Nephron (organoid): ENCODE measurements at regions not wholly inside any gene's neighbourhood (a gene's known extent, or its start where the extent isn't known, plus 50 kb on each side); places are given as distances from the start of the nearest gene placed in this dataset.
A peak's percentile ranks its signal among the peaks of the same experiment; 100 is the strongest.

Experiments
- H3K27ac Mint-ChIP-seq, 3 experiments: 2 replicates each; pipeline ENCODE4 v1.8.0; 2020; ENCODE audit warnings: mixed read lengths in 3 of 3, mild to moderate bottlenecking in 2 of 3, moderate library complexity in 1 of 3
- H3K27me3 Mint-ChIP-seq: 2 replicates; pipeline ENCODE4 v1.8.0; 2021; ENCODE audit warnings: low read depth, mild to moderate bottlenecking, moderate library complexity, mixed read lengths
- H3K36me3 Mint-ChIP-seq: 2 replicates; pipeline ENCODE4 v1.8.0; 2020; ENCODE audit warnings: low read depth, mixed read lengths
- H3K4me1 Mint-ChIP-seq: 2 replicates; pipeline ENCODE4 v1.8.0; 2020; ENCODE audit warnings: mixed read lengths
- H3K4me3 Mint-ChIP-seq, 3 experiments: 2 replicates each; pipeline ENCODE4 v1.8.0; 2020; ENCODE audit warnings: mild to moderate bottlenecking in 3 of 3, mixed read lengths in 3 of 3, moderate library complexity in 2 of 3
- H3K9me3 Mint-ChIP-seq: 2 replicates; pipeline ENCODE4 v1.8.0; 2020; ENCODE audit warnings: mixed read lengths
- CTCF ChIP-seq, 3 experiments: fragments of 200-600 bp; sonication (generic); IDR thresholded peaks; one replicate each; pipeline ENCODE4 v1.5.0; 2021; ENCODE audit warnings: antibody characterized with exemption in 3 of 3; ENCODE audit not compliant: unreplicated experiment in 3 of 3

- TF ChIP-seq CTCF (IDR thresholded peaks at IDR 0.05; ENCODE audit: unreplicated experiment in 3 of 3), result no peak
- no peaks in the 10 kb centered on the region for H3K27me3 Mint-ChIP-seq
Observed at GRCh38 chr5:93008502-93009207, 572.4 kb downstream of the NR2F1-AS1 start.

GRCh38 chr5:93006915-93007314, 574.1 kb downstream of the NR2F1-AS1 start:
- TF ChIP-seq CTCF (IDR thresholded peaks at IDR 0.05; ENCODE audit: unreplicated experiment in 3 of 3), result no peak

More at GRCh38 chr5:93008502-93009207, 572.4 kb downstream of the NR2F1-AS1 start:
- Mint-ChIP-seq H3K27ac (no peak overlapping the region), H3K4me3 (no peak overlapping the region), H3K4me1 (peaks cover 32% of the 10 kb centered on the region), H3K36me3 (no peaks in the 10 kb centered on the region), H3K9me3 (no peaks in the 10 kb centered on the region)

GRCh38 chr5:92998456-92998855, 582.6 kb downstream of the NR2F1-AS1 start:
- Mint-ChIP-seq H3K4me3 (no peak overlapping the region), H3K9me3 (peaks cover 8% of the 10 kb centered on the region), H3K27ac (peak overlapping the region; percentile 45 to 78 (median 63)), H3K36me3 (peaks cover 5% of the 10 kb centered on the region), H3K27me3 (no peaks in the 10 kb centered on the region), H3K4me1 (peaks cover 10% of the 10 kb centered on the region)
- no peak for TF ChIP-seq CTCF (IDR thresholded peaks at IDR 0.05; ENCODE audit: unreplicated experiment in 3 of 3)

More at GRCh38 chr5:93006915-93007314, 574.1 kb downstream of the NR2F1-AS1 start:
- Mint-ChIP-seq H3K9me3 (no peaks in the 10 kb centered on the region), H3K4me1 (peaks cover 32% of the 10 kb centered on the region), H3K27ac (no peak overlapping the region), H3K27me3 (no peaks in the 10 kb centered on the region), H3K4me3 (no peak overlapping the region), H3K36me3 (no peaks in the 10 kb centered on the region)

- Mint-ChIP-seq H3K4me1 (peaks cover 20% of the 10 kb centered on the region), H3K27ac (peak overlapping the region in 1 of 3 experiments; percentile 33), H3K4me3 (no peak overlapping the region), H3K27me3 (no peaks in the 10 kb centered on the region), H3K9me3 (peaks cover 8% of the 10 kb centered on the region), H3K36me3 (peaks cover 5% of the 10 kb centered on the region)
- no peak for TF ChIP-seq CTCF (IDR thresholded peaks at IDR 0.05; ENCODE audit: unreplicated experiment in 3 of 3)
Observed at GRCh38 chr5:92994392-92994791, 586.6 kb downstream of the NR2F1-AS1 start.

GRCh38 chr5:92992073-92992472, 588.9 kb downstream of the NR2F1-AS1 start:
- Mint-ChIP-seq H3K27ac (peak overlapping the region; percentile 68 to 81 (median 81)), H3K27me3 (no peaks in the 10 kb centered on the region), H3K36me3 (peaks cover 5% of the 10 kb centered on the region), H3K9me3 (peaks cover 8% of the 10 kb centered on the region), H3K4me3 (no peak overlapping the region), H3K4me1 (peaks cover 10% of the 10 kb centered on the region)
- no peak for TF ChIP-seq CTCF (IDR thresholded peaks at IDR 0.05; ENCODE audit: unreplicated experiment in 3 of 3)

GRCh38 chr5:92991581-92992067, 589.4 kb downstream of the NR2F1-AS1 start:
- Mint-ChIP-seq H3K9me3 (peaks cover 7% of the 10 kb centered on the region), H3K4me3 (no peak overlapping the region), H3K4me1 (peaks cover 10% of the 10 kb centered on the region), H3K36me3 (peaks cover 5% of the 10 kb centered on the region), H3K27ac (peak overlapping the region; percentile 68 to 81 (median 81)), H3K27me3 (no peaks in the 10 kb centered on the region)
- TF ChIP-seq CTCF (IDR thresholded peaks at IDR 0.05; ENCODE audit: unreplicated experiment in 3 of 3), result no peak
